ENCODE measurements at regions not wholly inside any gene's neighbourhood (a gene's known extent, or its start where the extent isn't known, plus 50 kb on each side); places are given as distances from the start of the nearest gene placed in this dataset.

DNA sequence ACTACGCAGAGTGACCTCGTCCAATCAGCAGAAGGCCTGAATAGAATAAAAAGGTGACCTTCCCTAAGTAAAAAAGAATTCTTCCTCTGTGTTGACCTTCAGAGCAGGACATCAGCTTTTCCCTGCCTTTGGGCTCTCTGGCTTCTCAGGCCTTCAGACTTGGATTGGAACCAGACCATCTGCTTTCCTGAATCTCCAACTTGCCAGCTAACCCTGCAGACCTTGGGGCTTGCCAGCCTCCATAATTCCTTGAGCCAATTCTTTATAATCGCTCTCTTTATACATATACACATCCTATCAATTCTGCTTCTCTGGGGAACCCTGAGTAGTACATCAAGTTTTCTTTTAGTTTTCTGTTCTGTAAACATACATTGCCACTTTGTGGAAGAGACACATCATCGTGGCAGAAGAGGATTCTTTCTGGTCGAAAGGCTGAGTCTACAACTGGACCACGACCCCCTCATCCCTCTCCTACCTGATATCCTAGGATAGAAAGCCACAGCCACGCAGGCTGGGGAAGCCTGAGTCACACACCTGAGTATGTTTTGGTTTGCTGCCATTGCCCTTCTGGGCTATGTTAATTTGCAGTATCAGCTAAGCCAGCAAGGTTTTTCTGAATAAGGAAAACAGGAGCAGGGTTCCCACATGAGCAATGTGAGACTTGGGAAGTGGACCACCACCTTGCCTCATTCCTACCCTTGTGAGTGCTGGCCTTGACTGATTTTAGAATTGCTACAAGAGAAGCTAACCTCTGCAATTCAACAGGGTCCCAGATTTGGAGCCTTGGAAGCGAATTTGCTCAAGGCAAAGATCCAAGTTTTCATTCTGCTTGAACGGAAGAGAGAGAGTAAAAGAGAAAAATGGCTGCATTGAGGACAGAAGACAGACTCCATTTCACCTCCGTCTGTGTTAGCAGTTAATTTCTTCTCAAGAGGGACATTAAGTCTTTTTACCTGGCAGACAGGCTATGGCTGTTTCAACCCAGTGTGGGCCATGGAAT, 445.2 kb upstream of the FZD8 start:
- TF ChIP-seq, protein P1, sequence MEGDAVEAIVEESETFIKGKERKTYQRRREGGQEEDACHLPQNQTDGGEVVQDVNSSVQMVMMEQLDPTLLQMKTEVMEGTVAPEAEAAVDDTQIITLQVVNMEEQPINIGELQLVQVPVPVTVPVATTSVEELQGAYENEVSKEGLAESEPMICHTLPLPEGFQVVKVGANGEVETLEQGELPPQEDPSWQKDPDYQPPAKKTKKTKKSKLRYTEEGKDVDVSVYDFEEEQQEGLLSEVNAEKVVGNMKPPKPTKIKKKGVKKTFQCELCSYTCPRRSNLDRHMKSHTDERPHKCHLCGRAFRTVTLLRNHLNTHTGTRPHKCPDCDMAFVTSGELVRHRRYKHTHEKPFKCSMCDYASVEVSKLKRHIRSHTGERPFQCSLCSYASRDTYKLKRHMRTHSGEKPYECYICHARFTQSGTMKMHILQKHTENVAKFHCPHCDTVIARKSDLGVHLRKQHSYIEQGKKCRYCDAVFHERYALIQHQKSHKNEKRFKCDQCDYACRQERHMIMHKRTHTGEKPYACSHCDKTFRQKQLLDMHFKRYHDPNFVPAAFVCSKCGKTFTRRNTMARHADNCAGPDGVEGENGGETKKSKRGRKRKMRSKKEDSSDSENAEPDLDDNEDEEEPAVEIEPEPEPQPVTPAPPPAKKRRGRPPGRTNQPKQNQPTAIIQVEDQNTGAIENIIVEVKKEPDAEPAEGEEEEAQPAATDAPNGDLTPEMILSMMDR (IDR thresholded peaks at IDR 0.05): no peak
- TF ChIP-seq POLR2A (IDR thresholded peaks at IDR 0.05): no peak

All from lower leg skin (tissue), 3 donors.